Breast epithelium (tissue), 3 donors: ENCODE measurements at regions not wholly inside any gene's neighbourhood (a gene's known extent, or its start where the extent isn't known, plus 50 kb on each side); places are given as distances from the start of the nearest gene placed in this dataset.

ENCODE experiments used
- CTCF ChIP-seq, 3 donors: fragments of 450-650 bp; IDR thresholded peaks; one replicate each; pipeline ENCODE4 v1.5.1; 2016 to 2017; ENCODE audit warnings: antibody characterized with exemption in 3 of 3, mild to moderate bottlenecking in 3 of 3, moderate library complexity in 3 of 3
- POLR2AphosphoS5 ChIP-seq, 3 donors: sonication (generic); formaldehyde crosslinking; IDR thresholded peaks; one replicate each; pipeline ENCODE4 v1.6.1; 2017; ENCODE audit warnings: antibody characterized with exemption in 3 of 3

DNA sequence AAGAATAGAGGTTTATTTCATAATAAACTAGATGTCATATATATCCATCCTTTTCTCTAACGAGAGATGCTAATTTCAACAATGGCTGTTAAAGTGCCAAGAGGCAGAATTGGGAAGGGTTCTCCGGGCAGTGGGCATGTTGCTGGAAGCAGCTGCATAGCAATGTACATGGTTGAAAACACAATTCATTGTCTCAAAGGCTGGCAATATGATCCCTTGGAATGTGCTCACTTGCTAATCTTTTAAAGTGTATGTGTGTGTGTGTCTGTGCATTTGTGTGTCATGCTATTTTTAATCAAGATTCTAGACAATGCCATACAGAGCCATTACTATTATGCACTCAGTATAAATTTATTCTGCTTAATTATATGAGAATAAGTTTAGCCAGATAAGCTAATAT lies 1020.3 kb downstream of the NAALADL2 start:
- no peak for TF ChIP-seq CTCF (IDR thresholded peaks at IDR 0.05)
- no peak for TF ChIP-seq POLR2AphosphoS5 (IDR thresholded peaks at IDR 0.05)
